ENCODE measurements at regions not wholly inside any gene's neighbourhood (a gene's known extent, or its start where the extent isn't known, plus 50 kb on each side); places are given as distances from the start of the nearest gene placed in this dataset.

- DNase-seq (ENCODE audit: low read depth, low spot score) = no peak
- no peak for ATAC-seq
- in situ Hi-C loops (cut with HindIII; ENCODE audit: low pct_unique_long_range_greater_than_20kb, low sequenced_read_pairs) (no loop called here), intact Hi-C loops (cut with micrococcal nuclease; ENCODE audit: unreplicated experiment) (no loop called here)
- peaks cover 3% of the 10 kb centered on the region for H3K4me1 ChIP-seq (ENCODE audit: control insufficient read depth, insufficient read depth, low read length)
- CTCF ChIA-PET = no interaction called here
- no peaks in the 10 kb centered on the region for H3K9me3 ChIP-seq (ENCODE audit: control insufficient read depth, insufficient read depth, low read depth, low read length)
- POLR2A ChIA-PET = no interaction called here
- no peak overlapping the region for H3K4me3 ChIP-seq (ENCODE audit: low read depth in 2 of 2, low read length in 2 of 2)
- H3K36me3 ChIP-seq (ENCODE audit: control insufficient read depth, insufficient read depth, low read length) = no peaks in the 10 kb centered on the region
- no peaks in the 10 kb centered on the region for H3K27me3 ChIP-seq (ENCODE audit: control insufficient read depth, insufficient read depth, low read length)
- no peak overlapping the region for H3K27ac ChIP-seq (ENCODE audit: low read length)
- TF ChIP-seq TCF7L2 (IDR thresholded peaks at IDR 0.05; ENCODE audit: low read depth, low read length) (no peak), REST (IDR thresholded peaks at IDR 0.05; ENCODE audit: insufficient read depth in 1 of 2, low read depth in 2 of 2, low read length in 1 of 2) (no peak), POLR2AphosphoS5 (IDR thresholded peaks at IDR 0.05; ENCODE audit: low read depth, low read length) (no peak), CTCF (IDR thresholded peaks at IDR 0.05) (no peak), SIN3A (IDR thresholded peaks at IDR 0.05; ENCODE audit: borderline replicate concordance, insufficient read depth, low read depth, low read length) (no peak)
- no TSS peak for BruUV-seq (replicated peaks)
These were observed 224.2 kb upstream of the JUN start for GRCh38 chr1:59007820-59008598.

- Histone ChIP-seq H3K9me3 (ENCODE audit: control insufficient read depth, insufficient read depth, low read depth, low read length) (no peaks in the 10 kb centered on the region), H3K4me3 (ENCODE audit: low read depth in 2 of 2, low read length in 2 of 2) (no peak overlapping the region), H3K27me3 (ENCODE audit: control insufficient read depth, insufficient read depth, low read length) (no peaks in the 10 kb centered on the region), H3K27ac (ENCODE audit: low read length) (no peak overlapping the region), H3K36me3 (ENCODE audit: control insufficient read depth, insufficient read depth, low read length) (no peaks in the 10 kb centered on the region), H3K4me1 (ENCODE audit: control insufficient read depth, insufficient read depth, low read length) (peaks cover 10% of the 10 kb centered on the region)
- in situ Hi-C loops (cut with HindIII; ENCODE audit: low pct_unique_long_range_greater_than_20kb, low sequenced_read_pairs) = no loop called here
- no TSS peak for BruUV-seq (replicated peaks)
- intact Hi-C loops (cut with micrococcal nuclease; ENCODE audit: unreplicated experiment) = no loop called here
- TF ChIP-seq CTCF (IDR thresholded peaks at IDR 0.05) = no peak
- no peak for TF ChIP-seq SIN3A (IDR thresholded peaks at IDR 0.05; ENCODE audit: borderline replicate concordance, insufficient read depth, low read depth, low read length)
- no peak for TF ChIP-seq POLR2AphosphoS5 (IDR thresholded peaks at IDR 0.05; ENCODE audit: low read depth, low read length)
- no peak for TF ChIP-seq REST (IDR thresholded peaks at IDR 0.05; ENCODE audit: insufficient read depth in 1 of 2, low read depth in 2 of 2, low read length in 1 of 2)
- no peak for TF ChIP-seq TCF7L2 (IDR thresholded peaks at IDR 0.05; ENCODE audit: low read depth, low read length)
- ChIA-PET POLR2A (no interaction called here), CTCF (interaction anchor here (0.6 kb wide), 1 partner anchor 870 kb away, joined by 3 read pairs; no protein-coding TSS in a partner anchor)
- DNase-seq (ENCODE audit: low read depth, low spot score) (no peak), ATAC-seq (no peak)
These were observed 224.9 kb upstream of the JUN start for GRCh38 chr1:59008599-59009347.
